OCI-LY3 (cell line): ENCODE measurements at regions not wholly inside any gene's neighbourhood (a gene's known extent, or its start where the extent isn't known, plus 50 kb on each side); places are given as distances from the start of the nearest gene placed in this dataset.

Experiments used
- H2AFZ ChIP-seq: fragments of 200-600, 300-600 bp; shearing (Covaris generic); 2 replicates; pipeline ENCODE4 v1.6.0; 2014; ENCODE audit warnings: antibody characterized with exemption, low read depth, low read length
- H3K27ac ChIP-seq: fragments of 200-600, 300-600 bp; sonication (generic); 2 replicates; pipeline ENCODE4 v1.5.1; 2014; ENCODE audit warnings: mild to moderate bottlenecking, low read length, moderate library complexity, mixed read lengths
- H3K27me3 ChIP-seq: fragments of 200-600, 300-600 bp; sonication (generic); 2 replicates; pipeline ENCODE4 v1.6.1; 2014; ENCODE audit warnings: low read depth, low read length, mixed read lengths
- H3K36me3 ChIP-seq: fragments of 200-600, 300-600 bp; sonication (generic); replicated peaks from 2 replicates; pipeline ENCODE3; 2014; ENCODE audit warnings: low read depth, low read length, mixed read lengths
- H3K4me1 ChIP-seq: fragments of 300-600, 200-600 bp; sonication (generic); 2 replicates; pipeline ENCODE4 v1.6.1; 2014; ENCODE audit warnings: low read length, mixed read lengths
- H3K4me2 ChIP-seq: fragments of 200-600, 300-600 bp; sonication (generic); 2 replicates; pipeline ENCODE4 v1.6.1; 2014; ENCODE audit warnings: low read length, mixed read lengths
- H3K4me3 ChIP-seq: fragments of 300-600, 200-600 bp; sonication (generic); 2 replicates; pipeline ENCODE4 v1.5.1; 2014; ENCODE audit warnings: antibody characterized with exemption, mild to moderate bottlenecking, low read length, moderate library complexity
- H3K79me2 ChIP-seq: fragments of 300-600, 200-600 bp; shearing (Covaris generic); 2 replicates; pipeline ENCODE4 v1.6.1; 2014; ENCODE audit warnings: mild to moderate bottlenecking, low read length, mixed read lengths
- H3K9ac ChIP-seq: fragments of 300-600, 200-600 bp; shearing (Covaris generic); 2 replicates; pipeline ENCODE4 v1.6.0; 2014; ENCODE audit warnings: mild to moderate bottlenecking, low read length, moderate library complexity
- H3K9me3 ChIP-seq: fragments of 200-600, 300-600 bp; shearing (Covaris generic); 2 replicates; pipeline ENCODE4 v1.6.1; 2014; ENCODE audit warnings: low read length, mixed read lengths; ENCODE audit not compliant: insufficient read depth
- H4K20me1 ChIP-seq: fragments of 200-600, 300-600 bp; sonication (generic); 2 replicates; pipeline ENCODE4 v1.6.1; 2016; ENCODE audit warnings: low read length, mixed read lengths; ENCODE audit not compliant: insufficient read depth
- EZH2phosphoT487 ChIP-seq: fragments of 200-600 bp; shearing (Covaris generic); IDR thresholded peaks from 2 replicates; pipeline ENCODE4 v1.6.1; 2018; ENCODE audit warnings: antibody characterized with exemption, mixed run types, low read depth
- TF ChIP-seq, protein P1 (sequence below): fragments of 200-600, 300-600 bp; sonication (generic); IDR thresholded peaks from 2 replicates; pipeline ENCODE4 v1.5.1; 2014; ENCODE audit warnings: antibody characterized with exemption, low read length, low read depth

DNA sequence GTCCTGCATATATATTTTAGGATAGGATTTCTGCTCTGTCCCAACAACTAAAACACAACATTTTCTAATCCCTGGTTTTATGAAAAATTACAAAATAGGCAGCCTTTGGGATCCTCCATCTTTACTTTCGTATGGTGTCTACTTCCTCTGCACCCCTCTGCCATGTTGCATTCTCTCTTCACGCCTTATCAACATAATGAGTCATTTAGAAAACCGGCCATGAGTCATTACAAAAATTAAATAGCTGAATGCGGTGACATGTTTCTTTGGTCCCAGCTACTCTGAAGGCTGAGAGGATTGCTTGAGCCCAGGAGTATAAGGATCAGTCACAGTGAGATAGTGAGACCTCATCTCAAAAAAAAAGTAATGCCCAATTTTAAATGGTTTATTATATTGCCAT, 148.1 kb upstream of the CELF2 start:
- TF ChIP-seq, protein P1, sequence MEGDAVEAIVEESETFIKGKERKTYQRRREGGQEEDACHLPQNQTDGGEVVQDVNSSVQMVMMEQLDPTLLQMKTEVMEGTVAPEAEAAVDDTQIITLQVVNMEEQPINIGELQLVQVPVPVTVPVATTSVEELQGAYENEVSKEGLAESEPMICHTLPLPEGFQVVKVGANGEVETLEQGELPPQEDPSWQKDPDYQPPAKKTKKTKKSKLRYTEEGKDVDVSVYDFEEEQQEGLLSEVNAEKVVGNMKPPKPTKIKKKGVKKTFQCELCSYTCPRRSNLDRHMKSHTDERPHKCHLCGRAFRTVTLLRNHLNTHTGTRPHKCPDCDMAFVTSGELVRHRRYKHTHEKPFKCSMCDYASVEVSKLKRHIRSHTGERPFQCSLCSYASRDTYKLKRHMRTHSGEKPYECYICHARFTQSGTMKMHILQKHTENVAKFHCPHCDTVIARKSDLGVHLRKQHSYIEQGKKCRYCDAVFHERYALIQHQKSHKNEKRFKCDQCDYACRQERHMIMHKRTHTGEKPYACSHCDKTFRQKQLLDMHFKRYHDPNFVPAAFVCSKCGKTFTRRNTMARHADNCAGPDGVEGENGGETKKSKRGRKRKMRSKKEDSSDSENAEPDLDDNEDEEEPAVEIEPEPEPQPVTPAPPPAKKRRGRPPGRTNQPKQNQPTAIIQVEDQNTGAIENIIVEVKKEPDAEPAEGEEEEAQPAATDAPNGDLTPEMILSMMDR: no peak
- TF ChIP-seq EZH2phosphoT487: no peak
- Histone ChIP-seq H3K4me3 (no peak overlapping the region), H3K27ac (no peak overlapping the region)

DNA sequence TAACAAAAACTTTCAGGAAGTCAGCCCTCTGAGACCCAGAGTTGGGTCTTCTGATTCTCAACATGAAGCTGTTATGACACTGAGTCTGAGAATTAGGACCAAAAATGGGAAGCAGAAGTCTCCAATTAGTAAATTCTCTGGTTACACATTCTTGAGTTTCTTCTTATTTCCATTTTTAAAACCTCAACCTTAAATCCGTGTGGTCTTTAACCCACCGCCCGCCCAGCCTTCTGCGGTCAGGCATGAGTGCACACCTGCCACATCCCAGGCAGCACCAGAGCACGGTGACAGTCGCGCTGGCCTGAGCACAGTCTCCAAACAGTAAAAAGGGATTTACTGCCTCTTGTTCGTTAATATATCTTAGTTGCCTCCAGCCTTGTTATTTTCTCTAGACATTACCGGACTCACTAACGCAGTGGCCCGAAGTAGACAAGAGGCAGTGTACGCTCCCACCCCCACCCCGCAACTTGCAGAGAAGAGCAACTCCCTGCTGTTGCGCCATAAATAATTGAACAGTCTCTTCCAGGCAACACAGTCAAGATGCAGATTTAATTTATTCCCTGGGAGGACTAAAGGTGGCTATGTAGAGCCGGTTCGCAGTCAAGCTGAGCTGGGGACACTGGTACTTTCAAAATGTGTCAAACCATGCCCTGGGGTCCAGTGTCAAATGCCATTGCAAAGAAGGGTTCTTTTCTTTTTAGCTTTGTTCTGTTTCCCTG, 147.0 kb upstream of the CELF2 start:
- Histone ChIP-seq H3K79me2 (no peaks in the 10 kb centered on the region), H3K36me3 (no peaks in the 10 kb centered on the region), H3K4me2 (0 out of 2 replicates have a peak overlapping the region, but pooled peaks have one; percentile 12), H3K27ac (no peak overlapping the region), H2AFZ (no peak overlapping the region), H3K27me3 (peaks cover 14% of the 10 kb centered on the region; the same call in 1 of the 2 replicates), H3K9ac (no peak overlapping the region), H3K4me3 (no peak overlapping the region), H3K9me3 (no peaks in the 10 kb centered on the region), H3K4me1 (peaks cover 17% of the 10 kb centered on the region), H4K20me1 (no peaks in the 10 kb centered on the region)
- TF ChIP-seq, protein P1: no peak
- 0 out of 2 replicates have a peak, but pooled peaks have one; percentile 54 for TF ChIP-seq EZH2phosphoT487

More for the DNA sequence above, 148.1 kb upstream of the CELF2 start:
- H3K4me2 ChIP-seq: peak overlapping the region; percentile 13; the same call in 1 of the 2 replicates
- H3K9ac ChIP-seq: no peak overlapping the region
- no peaks in the 10 kb centered on the region for H4K20me1 ChIP-seq
- H2AFZ ChIP-seq: no peak overlapping the region
- peaks cover 14% of the 10 kb centered on the region; the same call in 1 of the 2 replicates for H3K27me3 ChIP-seq
- no peaks in the 10 kb centered on the region for H3K9me3 ChIP-seq
- H3K79me2 ChIP-seq: no peaks in the 10 kb centered on the region
- no peaks in the 10 kb centered on the region for H3K36me3 ChIP-seq
- peaks cover 17% of the 10 kb centered on the region for H3K4me1 ChIP-seq

DNA sequence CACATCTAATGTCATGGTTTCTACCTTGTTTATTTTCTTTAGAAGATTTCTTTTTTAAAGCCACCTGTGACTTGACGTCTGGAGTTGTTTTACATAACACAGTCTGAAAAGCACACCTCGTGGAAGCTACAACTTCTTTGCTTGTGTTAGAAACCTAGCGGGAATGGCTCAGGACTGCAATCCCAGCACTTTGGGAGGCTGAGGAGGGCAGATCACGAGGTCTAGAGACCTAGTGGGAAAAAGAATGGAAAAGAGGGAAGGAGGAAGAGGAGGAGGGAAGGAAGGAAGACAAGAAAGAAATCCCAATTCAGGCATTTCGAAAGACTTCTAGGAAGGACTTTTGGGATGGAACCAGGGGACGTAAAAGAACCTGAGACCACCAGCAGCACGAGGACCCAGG, 146.3 kb upstream of the CELF2 start:
- H3K36me3 ChIP-seq: no peaks in the 10 kb centered on the region
- H4K20me1 ChIP-seq: no peaks in the 10 kb centered on the region
- no peak for TF ChIP-seq EZH2phosphoT487
- TF ChIP-seq, protein P1: no peak
- no peak overlapping the region for H3K27ac ChIP-seq
- H3K4me2 ChIP-seq: no peak overlapping the region
- H3K4me3 ChIP-seq: no peak overlapping the region
- no peaks in the 10 kb centered on the region for H3K79me2 ChIP-seq
- peaks cover 14% of the 10 kb centered on the region; the same call in 1 of the 2 replicates for H3K27me3 ChIP-seq
- no peaks in the 10 kb centered on the region for H3K9me3 ChIP-seq
- H3K4me1 ChIP-seq: peaks cover 17% of the 10 kb centered on the region
- no peak overlapping the region for H3K9ac ChIP-seq
- H2AFZ ChIP-seq: no peak overlapping the region

DNA sequence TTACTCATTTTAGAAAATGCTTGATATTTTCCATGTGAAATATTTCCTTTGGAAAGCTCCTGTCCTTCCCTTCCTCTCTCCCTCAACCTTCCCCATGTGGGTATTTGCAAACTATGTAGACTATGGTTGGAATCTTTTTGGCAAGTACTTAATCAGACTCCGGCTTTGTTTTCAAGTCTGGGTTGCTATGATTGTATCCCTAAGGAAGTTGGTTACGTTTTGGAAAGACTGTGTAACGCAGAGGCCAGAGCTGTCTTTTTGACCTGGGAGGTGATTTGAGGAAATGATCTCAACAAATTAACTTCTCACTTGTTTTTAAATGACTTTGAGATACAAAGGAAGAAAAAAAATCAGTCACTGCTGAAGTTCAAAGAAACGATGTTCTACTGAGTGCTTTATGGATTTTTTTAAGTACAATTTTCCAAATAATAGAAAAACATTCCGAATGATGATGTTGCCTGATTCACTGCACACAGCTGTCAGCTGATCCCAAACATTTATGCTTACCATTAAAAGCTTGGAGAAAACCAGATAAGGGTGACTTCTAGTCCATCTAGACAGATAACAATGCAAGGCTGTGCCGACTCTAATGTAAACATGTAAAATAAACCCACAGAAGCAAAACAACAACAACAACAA, 145.5 kb upstream of the CELF2 start:
- Histone ChIP-seq H3K9me3 (no peaks in the 10 kb centered on the region), H3K79me2 (no peaks in the 10 kb centered on the region), H3K27me3 (peaks cover 14% of the 10 kb centered on the region; the same call in 1 of the 2 replicates), H3K4me3 (no peak overlapping the region), H3K27ac (no peak overlapping the region), H3K4me2 (no peak overlapping the region), H3K4me1 (peaks cover 17% of the 10 kb centered on the region), H4K20me1 (no peaks in the 10 kb centered on the region), H2AFZ (no peak overlapping the region), H3K9ac (no peak overlapping the region), H3K36me3 (no peaks in the 10 kb centered on the region)
- no peak for TF ChIP-seq EZH2phosphoT487
- TF ChIP-seq, protein P1: no peak
